ENCODE measurements at regions not wholly inside any gene's neighbourhood (a gene's known extent, or its start where the extent isn't known, plus 50 kb on each side); places are given as distances from the start of the nearest gene placed in this dataset.
"Not testable (repeated sequence)": the region's sequence is repeated elsewhere in the genome, so short reads cannot be mapped to it uniquely, and the experiment has no call there.

DNA sequence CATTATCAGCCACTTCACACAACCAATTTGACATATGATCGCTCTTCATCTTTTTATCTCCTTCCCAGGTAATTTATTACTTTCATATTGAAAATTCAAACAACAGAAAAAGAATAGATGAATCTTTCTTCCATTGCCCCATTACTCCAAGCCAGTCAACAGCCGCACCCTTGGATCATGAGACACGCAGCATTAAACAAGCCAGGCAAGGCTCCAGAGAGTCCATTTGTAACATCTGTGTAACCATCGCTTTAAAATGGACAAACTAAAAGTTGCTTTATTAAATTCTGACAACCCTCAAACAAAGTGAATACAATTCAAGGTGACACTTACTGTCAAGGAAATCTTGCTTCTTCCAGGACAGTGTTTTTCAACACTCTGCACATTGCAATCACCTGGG lies 200.3 kb downstream of the EPM2A start:
- no peak for DNase-seq (ENCODE audit: low read depth, low spot score)

DNA sequence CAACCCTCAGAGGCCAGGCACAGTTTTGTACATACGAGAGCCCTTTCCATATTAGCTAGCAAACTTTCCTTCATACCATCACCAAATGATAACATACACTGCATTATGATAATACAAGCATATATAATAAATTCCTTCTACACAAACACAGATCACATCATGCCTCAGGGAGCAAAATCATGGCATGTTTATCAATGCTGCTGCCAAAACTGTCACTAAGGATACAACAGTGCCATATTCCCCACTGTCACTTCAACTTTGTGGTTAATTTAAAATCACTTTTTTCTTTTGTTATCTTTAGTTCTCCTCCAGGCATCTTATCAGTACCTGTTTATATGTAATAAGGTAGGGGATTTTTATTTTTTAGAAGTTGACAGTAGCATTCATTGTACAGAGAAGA lies 196.3 kb downstream of the EPM2A start:
- DNase-seq (ENCODE audit: low read depth, low spot score) = no peak

DNA sequence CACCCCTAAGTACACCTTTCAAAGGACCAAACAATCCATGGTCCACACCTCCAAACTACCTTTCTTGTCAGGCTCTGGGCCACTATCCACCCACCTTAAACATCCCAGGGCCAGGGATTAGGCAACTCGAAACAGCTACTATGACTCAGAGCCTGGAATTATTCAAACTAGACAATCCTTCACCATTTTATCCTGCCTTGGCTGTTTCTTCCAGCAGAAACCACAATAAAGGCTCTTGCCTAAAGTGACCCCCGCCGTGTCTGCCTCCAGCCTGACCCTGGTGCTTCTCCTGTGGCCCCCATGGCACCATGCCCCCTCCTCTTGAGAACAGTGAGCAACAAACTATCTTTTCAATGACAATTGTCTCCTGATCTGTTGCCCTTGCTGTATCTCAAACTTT lies 195.5 kb downstream of the EPM2A start:
- no peak for DNase-seq (ENCODE audit: low read depth, low spot score)

DNA sequence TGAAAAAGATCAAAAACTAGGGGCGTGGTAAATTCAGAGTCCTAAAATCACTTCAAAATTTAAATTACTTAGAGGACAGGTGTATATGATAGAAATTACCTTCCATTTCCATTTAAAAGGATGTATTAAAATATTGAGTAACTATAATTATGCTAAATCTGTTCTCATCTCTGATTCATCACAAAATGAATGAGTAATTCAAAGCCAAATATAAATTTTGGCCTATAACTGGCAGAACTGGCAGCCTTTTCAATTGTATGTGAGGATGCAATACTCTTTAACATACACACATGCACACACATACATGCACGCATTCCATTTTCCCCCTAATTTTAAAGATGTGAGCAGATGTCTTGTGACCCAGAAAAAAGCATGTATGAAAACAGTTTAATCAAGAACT lies 194.6 kb downstream of the EPM2A start:
- DNase-seq (ENCODE audit: low read depth, low spot score) = no peak

DNA sequence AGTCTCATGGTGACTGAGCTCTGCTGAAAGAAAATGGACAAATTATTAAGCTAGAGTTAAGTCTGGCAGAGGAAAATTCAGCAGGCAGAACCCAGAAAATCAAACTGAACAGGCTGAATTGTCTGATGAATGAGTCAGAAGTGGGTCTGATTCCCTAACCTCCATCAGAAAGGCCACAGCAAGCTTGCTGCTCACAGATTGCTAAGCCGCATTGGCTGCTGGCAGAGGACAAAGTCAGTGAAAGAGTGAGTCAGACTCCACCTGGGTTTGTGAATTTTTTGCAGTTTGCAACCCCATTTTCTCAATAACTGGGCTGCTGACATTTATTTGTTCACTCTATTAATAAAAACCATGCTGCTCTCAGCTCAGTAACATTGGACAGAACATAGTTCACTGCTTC lies 191.3 kb downstream of the EPM2A start:
- no peak for DNase-seq (ENCODE audit: low read depth, low spot score)

DNA sequence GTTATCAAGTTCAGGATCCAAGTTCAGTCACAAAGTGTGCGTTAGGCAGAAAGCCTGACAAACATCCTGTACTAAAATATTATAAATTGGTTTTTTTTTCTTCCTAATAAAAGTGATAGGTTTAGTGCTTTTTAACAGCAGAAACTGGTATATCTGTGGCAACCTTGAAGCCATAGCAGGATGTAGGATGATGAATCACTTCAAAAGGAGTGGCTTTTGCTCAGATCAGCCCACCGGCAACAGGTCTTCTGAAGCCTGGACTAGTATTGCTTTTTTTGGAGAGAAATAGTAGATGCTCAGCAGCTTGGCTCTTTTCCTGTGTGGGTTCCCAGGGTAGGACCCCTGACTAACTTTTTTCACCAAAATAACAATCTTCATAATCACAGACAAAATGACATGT lies 190.8 kb downstream of the EPM2A start:
- no peak for DNase-seq (ENCODE audit: low read depth, low spot score)

DNA sequence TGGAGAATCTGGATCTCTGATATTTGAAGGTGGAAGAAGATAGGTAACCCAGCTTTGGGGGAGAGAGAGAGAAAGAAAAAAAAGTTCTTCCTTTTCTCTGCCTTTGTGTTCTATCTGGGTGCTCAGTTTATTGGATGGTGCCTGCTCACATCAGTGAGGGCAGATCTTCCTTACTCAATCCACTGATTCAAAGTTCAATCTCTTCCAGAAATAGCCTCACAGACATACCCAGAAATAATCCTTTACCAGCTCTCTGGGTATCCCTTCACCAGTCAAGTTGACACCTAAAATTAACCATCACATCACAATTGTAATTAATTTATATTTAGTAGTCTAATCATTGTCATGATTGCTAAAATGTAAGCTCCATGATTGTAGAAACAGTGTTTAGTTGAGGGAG lies 189.1 kb downstream of the EPM2A start:
- DNase-seq (ENCODE audit: low read depth, low spot score) = no peak

DNA sequence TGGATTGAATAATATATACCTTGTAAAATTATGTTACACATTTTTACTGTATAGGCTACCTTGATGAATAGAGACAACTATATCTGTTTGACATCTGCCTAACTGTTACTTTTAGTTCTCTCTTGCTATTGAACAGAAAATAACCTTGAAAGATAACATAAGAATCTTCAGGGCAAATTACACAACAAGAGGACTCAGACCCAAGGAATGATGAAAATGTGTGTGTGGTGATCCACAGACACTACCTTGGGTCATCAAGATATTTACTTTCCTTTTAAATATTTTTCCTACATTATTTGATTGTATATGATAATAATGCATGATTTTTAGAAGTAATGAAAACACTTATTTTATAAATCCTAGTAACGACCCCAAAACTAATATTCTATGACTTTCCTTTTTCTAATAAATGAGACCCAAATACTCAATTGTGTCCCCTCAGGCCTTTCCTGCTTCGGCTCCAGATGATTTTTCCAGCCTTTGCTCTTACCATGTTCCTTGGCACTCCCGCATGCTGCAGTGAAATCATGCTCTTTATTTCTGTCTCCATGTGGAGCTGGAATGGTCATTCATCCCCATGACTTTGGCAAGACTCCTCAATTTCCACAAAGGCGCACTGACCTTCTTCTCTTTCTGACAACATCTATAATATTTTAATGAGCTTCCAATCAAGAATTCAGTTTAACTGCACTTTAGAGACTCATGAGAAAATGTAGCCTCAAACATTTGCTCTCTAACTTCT lies 187.6 kb downstream of the EPM2A start:
- no peak for DNase-seq (ENCODE audit: low read depth, low spot score)

DNA sequence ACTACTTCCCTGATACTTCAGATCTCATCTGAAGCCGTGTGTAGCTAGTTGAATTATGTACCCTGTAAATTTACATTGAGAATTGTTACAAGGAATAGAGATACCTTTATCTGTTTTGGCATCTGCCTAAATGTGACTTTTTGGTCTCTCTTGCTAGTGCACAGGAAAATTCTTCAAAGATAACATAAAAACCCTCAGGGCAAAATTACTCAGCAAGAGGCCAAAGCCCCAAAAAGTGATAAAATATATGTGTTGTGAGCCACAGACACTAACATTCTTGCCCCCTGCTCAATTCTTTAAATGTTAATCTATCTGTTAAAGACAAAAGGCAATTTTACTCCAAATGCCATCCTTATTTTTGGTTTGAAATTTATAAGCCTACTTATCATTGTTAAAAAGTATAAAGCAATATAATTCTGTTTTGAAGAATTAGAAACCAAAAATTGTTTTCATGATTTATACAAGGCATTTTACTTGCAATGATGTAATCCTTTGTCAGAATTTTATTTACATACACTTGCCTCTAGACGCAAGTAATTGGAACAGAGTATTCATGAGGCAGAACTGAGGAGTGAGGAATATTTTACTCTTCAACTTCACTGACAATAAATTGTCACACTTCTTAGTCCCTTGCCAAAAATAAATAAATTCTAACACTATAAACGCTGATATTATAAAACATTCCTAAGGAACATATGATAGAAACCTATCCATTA lies 186.2 kb downstream of the EPM2A start:
- no peak for DNase-seq (ENCODE audit: low read depth, low spot score)

DNA sequence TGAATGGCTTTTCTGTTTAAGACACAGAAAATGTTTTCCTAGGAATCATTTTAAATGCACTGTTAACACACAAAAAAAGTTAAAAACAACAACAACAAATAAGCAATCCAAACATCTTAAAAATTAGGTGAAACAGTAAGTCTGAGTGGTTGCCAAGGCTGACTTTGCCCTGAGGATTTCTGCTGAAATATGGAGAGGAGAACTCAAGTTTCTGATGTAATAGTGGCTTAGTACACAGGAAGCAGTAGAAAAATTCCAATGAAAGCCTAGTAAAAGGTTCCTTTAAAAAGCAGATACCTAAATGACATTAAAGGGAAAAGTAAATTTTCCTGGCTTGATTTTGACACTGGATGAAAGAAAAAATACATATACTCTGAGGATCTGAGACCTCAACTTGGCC lies 184.2 kb downstream of the EPM2A start:
- no peak for DNase-seq (ENCODE audit: low read depth, low spot score)

DNA sequence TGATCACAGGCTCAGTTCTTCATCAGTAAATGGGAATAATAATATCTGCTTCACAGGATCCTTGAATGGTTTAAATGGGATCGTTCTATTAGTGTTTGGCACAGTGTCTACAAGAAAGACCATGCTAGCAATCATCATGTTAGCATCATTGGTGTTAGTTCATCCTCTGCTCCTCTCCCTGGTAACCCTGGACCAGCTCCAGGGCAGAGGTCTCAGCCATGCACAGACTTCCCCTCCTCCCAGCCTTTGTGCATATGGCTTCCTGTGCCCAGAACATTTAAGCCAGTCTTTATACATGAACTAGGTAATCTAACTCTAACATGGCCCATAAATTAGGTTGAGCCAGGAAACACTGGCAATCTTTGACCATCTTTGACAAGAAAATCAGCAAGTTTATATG lies 180.2 kb downstream of the EPM2A start:
- no peak for DNase-seq (ENCODE audit: low read depth, low spot score)

DNA sequence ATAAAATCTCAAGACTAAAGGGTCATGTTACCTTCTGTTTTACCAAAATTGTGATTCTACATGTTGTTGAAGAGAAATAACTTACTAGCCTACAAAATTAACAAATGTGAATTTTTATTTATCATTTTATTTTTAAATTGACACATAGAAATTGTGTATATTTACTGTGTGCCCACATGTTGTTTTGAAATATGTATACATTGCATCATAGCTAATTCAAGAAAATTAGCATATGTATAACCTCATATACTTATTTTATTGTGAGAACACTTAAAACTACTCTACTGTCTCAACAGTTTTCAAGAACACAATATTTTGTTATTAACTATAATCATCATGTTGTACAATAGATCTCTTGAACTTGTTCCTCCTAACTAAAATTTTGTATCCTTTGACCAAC lies 177.8 kb downstream of the EPM2A start:
- no peak for DNase-seq (ENCODE audit: low read depth, low spot score)

DNA sequence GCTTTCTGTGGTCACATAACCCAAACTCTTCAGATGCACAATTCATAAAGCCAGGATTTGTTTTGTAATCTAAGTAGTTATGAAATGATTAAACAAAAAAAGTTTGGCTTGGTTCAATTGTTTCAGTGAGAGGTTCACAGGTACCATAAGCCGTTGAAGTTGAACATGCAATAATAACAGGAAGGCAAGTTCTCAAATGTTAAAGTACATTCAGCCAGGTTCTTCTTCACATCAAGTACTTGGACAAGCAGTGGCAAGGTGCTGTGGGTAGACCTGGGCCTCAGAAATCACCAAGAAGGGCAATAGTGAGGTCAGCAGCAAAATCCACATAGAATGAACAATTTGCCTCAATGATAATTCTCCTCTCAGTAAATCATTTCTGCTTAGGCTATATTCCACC lies 175.5 kb downstream of the EPM2A start:
- no peak for DNase-seq (ENCODE audit: low read depth, low spot score)

DNA sequence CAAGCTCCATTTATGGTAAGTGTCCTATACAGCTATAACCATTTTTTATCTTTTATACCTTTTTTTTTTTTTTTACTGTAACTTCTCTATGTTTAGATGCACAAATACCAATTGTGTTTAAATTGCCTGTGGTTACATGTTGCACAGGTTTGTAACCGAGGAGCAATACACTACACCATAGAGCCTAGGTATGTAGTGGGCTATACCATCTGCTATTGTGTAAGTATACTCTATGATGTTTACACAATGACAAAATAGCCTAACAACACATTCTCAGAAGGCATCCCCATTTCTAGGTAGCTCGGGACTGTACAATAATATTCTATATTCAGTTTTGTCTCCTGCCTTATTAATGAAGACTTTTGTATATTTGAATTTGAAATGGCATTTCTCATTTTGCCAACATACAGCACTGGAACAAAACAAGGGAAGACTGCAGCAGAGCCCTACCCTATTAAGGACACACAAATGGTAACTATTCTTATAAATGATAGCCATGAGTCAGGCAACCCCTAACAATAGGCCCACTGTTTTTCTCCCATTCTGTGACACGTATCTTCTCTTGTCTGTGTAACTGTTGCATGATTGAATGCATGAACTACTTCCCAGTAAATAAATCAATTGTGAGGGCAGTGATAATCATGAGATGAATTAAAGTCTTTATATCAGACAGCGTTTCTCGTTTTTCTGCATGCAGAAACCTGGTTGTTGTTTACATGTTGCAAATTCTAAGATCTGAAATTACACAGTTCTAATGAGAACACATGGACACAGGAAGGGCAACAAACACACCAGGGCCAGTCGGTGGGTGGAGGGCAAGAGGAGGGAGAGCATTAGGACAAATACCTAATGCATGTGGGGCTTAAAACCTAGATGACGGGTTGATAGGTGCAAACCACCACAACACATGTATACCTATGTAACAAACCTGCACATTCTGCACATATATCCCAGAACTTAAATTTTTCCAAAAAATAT lies 173.9 kb downstream of the EPM2A start:
- DNase-seq (ENCODE audit: low read depth, low spot score) = no peak

DNA sequence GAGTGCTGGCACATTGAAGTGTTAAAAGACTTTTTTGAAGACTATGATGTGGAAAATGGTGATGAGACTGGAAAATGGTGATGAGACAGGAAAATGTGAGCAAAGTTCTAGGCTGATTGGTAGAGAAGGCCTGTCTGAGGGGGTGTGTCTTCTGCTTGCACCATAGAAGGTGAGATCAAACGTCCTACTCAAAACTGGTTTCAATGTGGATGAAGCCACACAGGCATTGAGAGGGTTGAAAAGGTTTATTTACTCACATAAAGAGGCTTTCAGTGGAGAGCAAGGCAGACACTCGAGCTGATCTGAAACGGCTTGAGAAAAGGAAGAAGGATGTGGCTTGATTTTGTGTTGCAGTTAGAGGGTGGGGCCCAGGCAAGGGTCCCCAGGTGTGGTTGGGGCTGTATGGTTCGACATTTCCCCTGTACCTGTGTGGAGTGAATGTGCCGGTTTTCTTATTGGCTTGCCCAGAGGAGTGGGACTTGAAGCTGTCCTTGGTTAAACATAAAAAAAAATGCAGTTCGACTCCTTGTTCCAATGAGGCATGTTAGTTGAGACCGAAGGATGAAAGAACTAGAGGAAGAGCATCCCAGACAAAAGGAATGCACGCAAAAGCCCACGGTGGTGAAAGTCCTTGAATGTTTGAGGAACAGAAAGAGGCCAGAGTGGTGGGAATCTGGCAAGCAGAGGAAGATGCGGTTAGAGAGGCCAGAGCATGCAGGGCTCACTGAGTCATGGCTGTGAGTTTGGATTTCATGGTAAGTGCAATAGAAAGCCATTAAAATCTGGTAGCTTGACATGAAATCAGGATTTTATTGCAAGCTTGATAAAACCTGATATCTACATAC lies 172.3 kb downstream of the EPM2A start:
- no peak for DNase-seq (ENCODE audit: low read depth, low spot score)

DNA sequence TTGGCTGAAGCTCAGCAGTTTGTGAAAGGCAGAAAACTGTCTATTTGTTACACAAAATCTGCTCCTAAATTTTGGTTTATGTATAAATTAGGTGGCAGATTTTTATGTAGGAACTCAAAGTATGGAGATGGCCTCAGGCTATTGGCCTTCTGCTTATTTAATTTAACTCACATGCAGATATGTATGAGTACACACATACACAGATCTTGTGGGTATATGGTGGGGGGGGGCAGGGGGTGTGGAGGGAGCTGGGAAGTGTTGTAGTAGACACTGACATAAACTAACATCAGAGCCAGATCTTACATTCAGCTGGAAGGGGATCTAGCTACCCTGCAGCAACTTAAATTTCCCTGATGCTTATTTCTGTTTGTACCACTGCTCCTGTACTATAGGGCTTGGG lies 170.8 kb downstream of the EPM2A start:
- DNase-seq (ENCODE audit: low read depth, low spot score) = no peak

DNA sequence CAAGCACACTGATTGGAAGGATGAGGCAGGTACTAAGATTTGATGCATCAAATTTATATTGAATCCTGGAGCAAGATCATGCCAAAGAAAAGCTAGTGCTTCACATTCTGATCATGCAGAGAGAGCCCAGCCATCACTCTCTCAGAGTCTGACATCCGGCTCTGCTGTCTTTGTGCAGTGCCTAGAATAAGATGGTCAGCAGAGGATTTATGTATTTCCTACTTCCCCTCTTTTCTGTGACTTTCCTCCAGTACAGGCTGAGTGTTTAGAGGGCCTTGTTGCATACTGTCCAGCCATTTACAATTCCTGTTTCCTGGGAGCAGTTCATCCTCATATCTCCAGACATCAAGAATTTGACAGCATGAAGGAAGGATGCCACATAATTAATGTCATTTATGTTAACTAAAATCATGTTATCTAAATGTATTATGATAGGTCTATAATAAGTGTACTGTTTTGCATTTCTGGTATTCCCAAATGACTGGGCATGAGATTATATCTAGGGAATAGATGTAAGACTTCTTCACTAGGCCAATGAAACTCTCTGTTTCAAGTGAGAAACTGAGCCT lies 167.6 kb downstream of the EPM2A start:
- no peak for DNase-seq (ENCODE audit: low read depth, low spot score)

DNA sequence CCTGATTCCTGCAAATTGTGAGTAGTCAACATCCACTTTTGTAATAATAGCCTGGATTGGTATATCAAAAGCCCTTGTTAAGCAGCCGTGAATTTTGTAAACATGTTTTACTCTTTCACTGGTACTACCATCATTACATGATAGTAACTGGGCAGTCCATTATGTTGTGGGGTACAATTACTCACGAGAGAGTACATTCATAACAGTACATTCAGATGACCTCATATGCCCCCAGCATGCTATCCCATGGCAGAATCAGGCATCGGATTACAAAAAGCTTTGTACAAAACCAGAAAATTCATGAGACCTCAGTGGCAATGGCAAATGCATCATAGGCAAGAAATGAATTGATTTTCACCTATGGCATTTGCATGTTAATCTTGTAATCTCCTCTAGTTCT lies 166.2 kb downstream of the EPM2A start:
- DNase-seq (ENCODE audit: low read depth, low spot score) = no peak

DNA sequence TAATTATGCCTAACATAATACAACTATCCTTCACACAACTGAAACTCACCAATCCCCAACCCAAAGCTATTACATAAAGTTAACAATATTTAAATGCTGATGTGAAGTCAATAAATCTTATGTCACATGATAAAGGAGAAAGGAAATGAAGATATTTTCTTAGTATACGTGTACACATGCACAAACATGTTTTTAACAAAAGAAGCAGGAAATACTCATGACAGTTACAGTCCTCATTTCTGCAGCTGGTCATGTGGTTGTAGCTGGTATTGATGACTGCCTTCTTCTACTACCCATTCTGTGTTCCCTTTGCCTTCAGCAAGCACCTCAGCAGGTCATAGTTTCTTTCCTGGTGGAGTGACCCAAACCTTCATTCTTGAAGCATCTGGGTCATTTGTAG lies 165.0 kb downstream of the EPM2A start:
- not testable (repeated sequence) for DNase-seq (ENCODE audit: low read depth, low spot score)

DNA sequence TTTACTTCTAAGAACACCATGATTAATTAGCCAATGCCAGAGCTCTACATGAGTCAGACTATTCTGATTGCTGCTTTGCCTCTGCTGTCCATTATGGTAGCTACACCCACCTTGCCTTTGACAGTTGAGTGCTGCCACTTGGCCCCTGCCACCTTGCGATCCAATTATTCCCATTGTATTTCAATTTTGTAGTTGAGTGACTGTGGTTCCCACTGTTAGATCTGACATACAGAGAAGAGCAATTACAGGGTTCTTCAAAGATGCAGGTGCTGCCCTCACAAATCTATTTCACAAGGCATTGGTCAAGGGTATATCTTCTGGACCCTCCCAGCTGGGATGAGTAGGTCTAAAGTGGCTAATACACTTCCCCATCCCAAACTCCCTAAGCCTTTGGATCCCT lies 161.1 kb downstream of the EPM2A start:
- not testable (repeated sequence) for DNase-seq (ENCODE audit: low read depth, low spot score)

Measured in iPS DF 19.7 (cell line).